ENCODE measurements at regions not wholly inside any gene's neighbourhood (a gene's known extent, or its start where the extent isn't known, plus 50 kb on each side); places are given as distances from the start of the nearest gene placed in this dataset.

GRCh38 chr19:16017138-16017490, 59.2 kb upstream of the TPM4 start:
- TF ChIP-seq FOXA1 (IDR thresholded peaks at IDR 0.05; ENCODE audit: borderline replicate concordance), result no peak
- no peak for TF ChIP-seq POLR2AphosphoS2 (IDR thresholded peaks at IDR 0.05; ENCODE audit: low read length)
- no peak for TF ChIP-seq RFX7 (CRISPR knock-in tag; IDR thresholded peaks at IDR 0.05)
- TF ChIP-seq ZNF507 (tag; conservative IDR thresholded peaks at IDR 0.05), result no peak
- TF ChIP-seq POLR2B (IDR thresholded peaks at IDR 0.05; ENCODE audit: low read depth, partially characterized antibody), result no peak
- TF ChIP-seq ZNF511 (CRISPR knock-in tag; IDR thresholded peaks at IDR 0.05), result no peak
- no peak for TF ChIP-seq STAT6 (CRISPR knock-in tag; IDR thresholded peaks at IDR 0.05)
- TF ChIP-seq ZKSCAN3 (CRISPR knock-in tag; IDR thresholded peaks at IDR 0.05), result no peak
- TF ChIP-seq HEY1 (CRISPR knock-in tag; IDR thresholded peaks at IDR 0.05; ENCODE audit: borderline replicate concordance), result no peak
- TF ChIP-seq TAF7 (tag; IDR thresholded peaks at IDR 0.05), result no peak
- no peak for TF ChIP-seq MECOM (CRISPR knock-in tag; IDR thresholded peaks at IDR 0.05)
- TF ChIP-seq PKNOX1 (IDR thresholded peaks at IDR 0.05), result no peak
- Histone ChIP-seq H3K27ac (ENCODE audit: extremely low read depth, low read depth, low read length) (no peak overlapping the region), H3K9me1 (ENCODE audit: control insufficient read depth, insufficient read depth, low read length) (peaks cover 5% of the 10 kb centered on the region), H3K4me2 (ENCODE audit: insufficient read depth, low read length) (no peak overlapping the region), H3K9me3 (replicated peaks; ENCODE audit: control insufficient read depth, insufficient read depth, low read depth, low read length) (no peaks in the 10 kb centered on the region), H3K4me3 (no peak overlapping the region), H2AFZ (ENCODE audit: low read depth, low read length) (no peak overlapping the region), H3K36me3 (ENCODE audit: control insufficient read depth, insufficient read depth, low read length) (no peaks in the 10 kb centered on the region), H3K4me1 (replicated peaks in 1 of 2; ENCODE audit: control insufficient read depth in 2 of 2, insufficient read depth in 2 of 2, low read length in 2 of 2) (peaks cover 0 to 9% of the 10 kb centered on the region in 2 experiments; a peak in 1 of 5 replicates), H3K79me2 (ENCODE audit: control insufficient read depth, insufficient read depth, low read length) (no peaks in the 10 kb centered on the region), H3K27me3 (ENCODE audit: control insufficient read depth in 2 of 2, insufficient read depth in 2 of 2, low read length in 2 of 2) (peaks cover 0 to 11% of the 10 kb centered on the region in 2 experiments; a peak in 3 of 5 replicates), H3K9ac (ENCODE audit: insufficient read depth in 1 of 2, low read depth in 2 of 2, low read length in 2 of 2) (no peak overlapping the region), H4K20me1 (replicated peaks; ENCODE audit: control insufficient read depth, insufficient read depth, low read length) (no peaks in the 10 kb centered on the region; the same call in 1 of the 2 replicates)
- DNase-seq (ENCODE audit: extremely low read depth in 1 of 4, low spot score in 3 of 4), result no peak
- 14% methylated on average over 10 of the region's 11 CpGs for WGBS (ENCODE audit: insufficient coverage, low coverage, missing lambda C conversion rate)
- no peak for ATAC-seq
- no TSS peak for BruUV-seq (replicated peaks)
- in situ Hi-C loops (cut with MboI) (no loop called here), intact Hi-C loops (cut with micrococcal nuclease) (no loop called here)
- ChIA-PET CTCF (ENCODE audit: low intra/inter-chr PET ratio) (no interaction called here), POLR2A (no interaction called here)
- no peak for FAIRE-seq
